ENCODE measurements at regions not wholly inside any gene's neighbourhood (a gene's known extent, or its start where the extent isn't known, plus 50 kb on each side); places are given as distances from the start of the nearest gene placed in this dataset.

- H3K36me3 ChIP-seq (replicated peaks; ENCODE audit: control insufficient read depth, insufficient read depth, low read length), result no peaks in the 10 kb centered on the region
- H3K4me3 ChIP-seq (ENCODE audit: insufficient read depth, low read depth, low read length), result no peak overlapping the region
- H3K27me3 ChIP-seq (ENCODE audit: control insufficient read depth, insufficient read depth, low read length), result no peaks in the 10 kb centered on the region
- DNase-seq, result no peak
Observed at GRCh38 chr9:19677924-19678323, 110.9 kb downstream of the SLC24A2 start.

- H3K36me3 ChIP-seq (replicated peaks; ENCODE audit: control insufficient read depth, insufficient read depth, low read length), result no peaks in the 10 kb centered on the region
- DNase-seq, result no peak
- H3K27me3 ChIP-seq (ENCODE audit: control insufficient read depth, insufficient read depth, low read length), result no peaks in the 10 kb centered on the region
- H3K4me3 ChIP-seq (ENCODE audit: insufficient read depth, low read depth, low read length), result no peak overlapping the region
Observed at GRCh38 chr9:19675492-19675891, 113.3 kb downstream of the SLC24A2 start.

GRCh38 chr9:19666575-19666974, 122.3 kb downstream of the SLC24A2 start:
- Histone ChIP-seq H3K36me3 (replicated peaks; ENCODE audit: control insufficient read depth, insufficient read depth, low read length) (no peaks in the 10 kb centered on the region), H3K4me3 (ENCODE audit: insufficient read depth, low read depth, low read length) (no peak overlapping the region), H3K27me3 (ENCODE audit: control insufficient read depth, insufficient read depth, low read length) (no peaks in the 10 kb centered on the region)
- DNase-seq, result no peak

GRCh38 chr9:19665146-19665863, 123.5 kb downstream of the SLC24A2 start:
- Histone ChIP-seq H3K4me3 (ENCODE audit: insufficient read depth, low read depth, low read length) (no peak overlapping the region), H3K36me3 (replicated peaks; ENCODE audit: control insufficient read depth, insufficient read depth, low read length) (no peaks in the 10 kb centered on the region), H3K27me3 (ENCODE audit: control insufficient read depth, insufficient read depth, low read length) (no peaks in the 10 kb centered on the region)
- DNase-seq, result no peak

- Histone ChIP-seq H3K27me3 (ENCODE audit: control insufficient read depth, insufficient read depth, low read length) (no peaks in the 10 kb centered on the region), H3K36me3 (replicated peaks; ENCODE audit: control insufficient read depth, insufficient read depth, low read length) (no peaks in the 10 kb centered on the region), H3K4me3 (ENCODE audit: insufficient read depth, low read depth, low read length) (no peak overlapping the region)
- DNase-seq, result no peak
Observed at GRCh38 chr9:19663570-19663969, 125.3 kb downstream of the SLC24A2 start.

GRCh38 chr9:19662213-19662612, 126.6 kb downstream of the SLC24A2 start:
- Histone ChIP-seq H3K4me3 (ENCODE audit: insufficient read depth, low read depth, low read length) (no peak overlapping the region), H3K27me3 (ENCODE audit: control insufficient read depth, insufficient read depth, low read length) (no peaks in the 10 kb centered on the region), H3K36me3 (replicated peaks; ENCODE audit: control insufficient read depth, insufficient read depth, low read length) (no peaks in the 10 kb centered on the region)
- DNase-seq, result no peak

GRCh38 chr9:19660019-19660418, 128.8 kb downstream of the SLC24A2 start:
- H3K36me3 ChIP-seq (replicated peaks; ENCODE audit: control insufficient read depth, insufficient read depth, low read length), result no peaks in the 10 kb centered on the region
- H3K4me3 ChIP-seq (ENCODE audit: insufficient read depth, low read depth, low read length), result no peak overlapping the region
- H3K27me3 ChIP-seq (ENCODE audit: control insufficient read depth, insufficient read depth, low read length), result no peaks in the 10 kb centered on the region
- DNase-seq, result no peak

GRCh38 chr9:19656704-19657103, 132.1 kb downstream of the SLC24A2 start:
- no peak for DNase-seq
- H3K27me3 ChIP-seq (ENCODE audit: control insufficient read depth, insufficient read depth, low read length), result no peaks in the 10 kb centered on the region
- H3K36me3 ChIP-seq (replicated peaks; ENCODE audit: control insufficient read depth, insufficient read depth, low read length), result no peaks in the 10 kb centered on the region
- no peak overlapping the region for H3K4me3 ChIP-seq (ENCODE audit: insufficient read depth, low read depth, low read length)

- H3K36me3 ChIP-seq (replicated peaks; ENCODE audit: control insufficient read depth, insufficient read depth, low read length), result no peaks in the 10 kb centered on the region
- DNase-seq, result no peak
- H3K4me3 ChIP-seq (ENCODE audit: insufficient read depth, low read depth, low read length), result no peak overlapping the region
- no peaks in the 10 kb centered on the region for H3K27me3 ChIP-seq (ENCODE audit: control insufficient read depth, insufficient read depth, low read length)
Observed at GRCh38 chr9:19651681-19652080, 137.2 kb downstream of the SLC24A2 start.

GRCh38 chr9:19650312-19650711, 138.5 kb downstream of the SLC24A2 start:
- H3K36me3 ChIP-seq (replicated peaks; ENCODE audit: control insufficient read depth, insufficient read depth, low read length), result no peaks in the 10 kb centered on the region
- H3K4me3 ChIP-seq (ENCODE audit: insufficient read depth, low read depth, low read length), result no peak overlapping the region
- DNase-seq, result no peak
- H3K27me3 ChIP-seq (ENCODE audit: control insufficient read depth, insufficient read depth, low read length), result no peaks in the 10 kb centered on the region

GRCh38 chr9:19649336-19650041, 139.3 kb downstream of the SLC24A2 start:
- no peak for DNase-seq
- Histone ChIP-seq H3K36me3 (replicated peaks; ENCODE audit: control insufficient read depth, insufficient read depth, low read length) (no peaks in the 10 kb centered on the region), H3K27me3 (ENCODE audit: control insufficient read depth, insufficient read depth, low read length) (no peaks in the 10 kb centered on the region), H3K4me3 (ENCODE audit: insufficient read depth, low read depth, low read length) (no peak overlapping the region)

GRCh38 chr9:19648672-19649071, 140.2 kb downstream of the SLC24A2 start:
- Histone ChIP-seq H3K27me3 (ENCODE audit: control insufficient read depth, insufficient read depth, low read length) (no peaks in the 10 kb centered on the region), H3K36me3 (replicated peaks; ENCODE audit: control insufficient read depth, insufficient read depth, low read length) (no peaks in the 10 kb centered on the region), H3K4me3 (ENCODE audit: insufficient read depth, low read depth, low read length) (no peak overlapping the region)
- DNase-seq, result no peak

- DNase-seq, result no peak
- H3K27me3 ChIP-seq (ENCODE audit: control insufficient read depth, insufficient read depth, low read length), result no peaks in the 10 kb centered on the region
- no peak overlapping the region for H3K4me3 ChIP-seq (ENCODE audit: insufficient read depth, low read depth, low read length)
- no peaks in the 10 kb centered on the region for H3K36me3 ChIP-seq (replicated peaks; ENCODE audit: control insufficient read depth, insufficient read depth, low read length)
Observed at GRCh38 chr9:19643875-19644274, 145.0 kb downstream of the SLC24A2 start.

- no peaks in the 10 kb centered on the region for H3K36me3 ChIP-seq (replicated peaks; ENCODE audit: control insufficient read depth, insufficient read depth, low read length)
- no peaks in the 10 kb centered on the region for H3K27me3 ChIP-seq (ENCODE audit: control insufficient read depth, insufficient read depth, low read length)
- H3K4me3 ChIP-seq (ENCODE audit: insufficient read depth, low read depth, low read length), result no peak overlapping the region
- no peak for DNase-seq
Observed at GRCh38 chr9:19642256-19642655, 146.6 kb downstream of the SLC24A2 start.

GRCh38 chr9:19641046-19641445, 147.8 kb downstream of the SLC24A2 start:
- DNase-seq, result peak; percentile 25
- Histone ChIP-seq H3K27me3 (ENCODE audit: control insufficient read depth, insufficient read depth, low read length) (no peaks in the 10 kb centered on the region), H3K36me3 (replicated peaks; ENCODE audit: control insufficient read depth, insufficient read depth, low read length) (no peaks in the 10 kb centered on the region), H3K4me3 (ENCODE audit: insufficient read depth, low read depth, low read length) (no peak overlapping the region)
